GM12872 (cell line): ENCODE measurements at regions not wholly inside any gene's neighbourhood (a gene's known extent, or its start where the extent isn't known, plus 50 kb on each side); places are given as distances from the start of the nearest gene placed in this dataset.

Source experiments
- CTCF ChIP-seq: IDR thresholded peaks from 3 replicates; pipeline ENCODE4 v1.5.1; 2011; ENCODE audit warnings: low read depth, mild to moderate bottlenecking, low read length, moderate library complexity; ENCODE audit not compliant: insufficient read depth

- TF ChIP-seq CTCF = no peak
Observed at GRCh38 chr5:175146733-175147132, 297.2 kb downstream of the DRD1 start.

GRCh38 chr5:175141421-175141820, 302.6 kb downstream of the DRD1 start:
- TF ChIP-seq CTCF = no peak

- TF ChIP-seq CTCF = no peak
Observed at GRCh38 chr5:175133185-175133584, 310.8 kb downstream of the DRD1 start.

- no peak for TF ChIP-seq CTCF
Observed at GRCh38 chr5:175131432-175131831, 312.6 kb downstream of the DRD1 start.

GRCh38 chr5:175129619-175130018, 314.4 kb downstream of the DRD1 start:
- TF ChIP-seq CTCF = no peak

- no peak for TF ChIP-seq CTCF
Observed at GRCh38 chr5:175129121-175129520, 314.9 kb downstream of the DRD1 start.

- no peak for TF ChIP-seq CTCF
Observed at GRCh38 chr5:175124821-175125220, 319.2 kb downstream of the DRD1 start.

- no peak for TF ChIP-seq CTCF
Observed at GRCh38 chr5:175124251-175124813, 319.6 kb downstream of the DRD1 start.
